K562 (cell line): ENCODE measurements at regions not wholly inside any gene's neighbourhood (a gene's known extent, or its start where the extent isn't known, plus 50 kb on each side); places are given as distances from the start of the nearest gene placed in this dataset.

Experiments
- CTCF ChIP-seq, 3 experiments: IDR thresholded peaks in 2 of 3; conservative IDR thresholded peaks in 1 of 3; 2 replicates each; pipeline ENCODE4 v1.5.1; 2011 to 2012; ENCODE audit warnings: low read length in 3 of 3, mild to moderate bottlenecking in 3 of 3, control low read depth in 2 of 3, improper control_type of control experiment in 1 of 3, inconsistent platforms in 1 of 3, low read depth in 1 of 3, mixed read lengths in 1 of 3, moderate library complexity in 1 of 3; ENCODE audit not compliant: insufficient read depth in 2 of 3
- KDM4B ChIP-seq, 2 experiments: fragments of 450-650 bp in 1 of 2; sonication (generic) in 1 of 2; IDR thresholded peaks; 2 replicates each; pipeline ENCODE4 v1.6.1; 2016 to 2017; ENCODE audit warnings: borderline replicate concordance in 2 of 2, antibody characterized with exemption in 1 of 2, low read depth in 1 of 2, mild to moderate bottlenecking in 1 of 2
- RBM22 ChIP-seq: fragments of 200-400 bp; formaldehyde crosslinking; IDR thresholded peaks from 2 replicates; pipeline ENCODE4 v1.6.1; 2018; ENCODE audit warnings: low read length, low read depth; ENCODE audit not compliant: poor library complexity, severe bottlenecking
- SMARCA4 ChIP-seq: fragments of 450-650 bp; IDR thresholded peaks from 2 replicates; pipeline ENCODE4 v1.6.1; 2016
- ZNF699 ChIP-seq: fragments of 250-450 bp; sonication (Bioruptor Pico); IDR thresholded peaks from 2 replicates; pipeline ENCODE4 v1.8.0; 2021; ENCODE audit warnings: mild to moderate bottlenecking, moderate library complexity; ENCODE audit not compliant: insufficient replicate concordance

- TF ChIP-seq KDM4B (IDR thresholded peaks at IDR 0.05; ENCODE audit: borderline replicate concordance in 2 of 2, low read depth in 1 of 2) (no peak), CTCF (IDR thresholded peaks at IDR 0.05 in 2 of 3, conservative IDR thresholded peaks at IDR 0.05 in 1 of 3; ENCODE audit: insufficient read depth in 2 of 3, low read depth in 1 of 3, low read length in 3 of 3) (no peak), SMARCA4 (no peak), ZNF699 (no peak), RBM22 (no peak)
These were observed 188.2 kb downstream of the KCNRG start for GRCh38 chr13:50203256-50203941.
